ENCODE measurements at regions not wholly inside any gene's neighbourhood (a gene's known extent, or its start where the extent isn't known, plus 50 kb on each side); places are given as distances from the start of the nearest gene placed in this dataset.

- no peaks in the 10 kb centered on the region for H3K9me3 Mint-ChIP-seq
- ChIA-PET CTCF (interaction anchor here (0.8 kb wide), 1 partner anchor 341 kb away, joined by 3 read pairs; no protein-coding TSS in a partner anchor), POLR2A (interaction anchor here (1.4 kb wide), 1 partner anchor 10 kb away, joined by 3 read pairs; no protein-coding TSS in a partner anchor)
- ATAC-seq (no peak), DNase-seq (no peak)
- no peaks in the 10 kb centered on the region for H3K4me1 Mint-ChIP-seq (ENCODE audit: low read depth)
- TF ChIP-seq, protein P1, sequence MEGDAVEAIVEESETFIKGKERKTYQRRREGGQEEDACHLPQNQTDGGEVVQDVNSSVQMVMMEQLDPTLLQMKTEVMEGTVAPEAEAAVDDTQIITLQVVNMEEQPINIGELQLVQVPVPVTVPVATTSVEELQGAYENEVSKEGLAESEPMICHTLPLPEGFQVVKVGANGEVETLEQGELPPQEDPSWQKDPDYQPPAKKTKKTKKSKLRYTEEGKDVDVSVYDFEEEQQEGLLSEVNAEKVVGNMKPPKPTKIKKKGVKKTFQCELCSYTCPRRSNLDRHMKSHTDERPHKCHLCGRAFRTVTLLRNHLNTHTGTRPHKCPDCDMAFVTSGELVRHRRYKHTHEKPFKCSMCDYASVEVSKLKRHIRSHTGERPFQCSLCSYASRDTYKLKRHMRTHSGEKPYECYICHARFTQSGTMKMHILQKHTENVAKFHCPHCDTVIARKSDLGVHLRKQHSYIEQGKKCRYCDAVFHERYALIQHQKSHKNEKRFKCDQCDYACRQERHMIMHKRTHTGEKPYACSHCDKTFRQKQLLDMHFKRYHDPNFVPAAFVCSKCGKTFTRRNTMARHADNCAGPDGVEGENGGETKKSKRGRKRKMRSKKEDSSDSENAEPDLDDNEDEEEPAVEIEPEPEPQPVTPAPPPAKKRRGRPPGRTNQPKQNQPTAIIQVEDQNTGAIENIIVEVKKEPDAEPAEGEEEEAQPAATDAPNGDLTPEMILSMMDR (IDR thresholded peaks at IDR 0.05) = no peak
- H3K27ac Mint-ChIP-seq = no peak overlapping the region
- H3K27me3 Mint-ChIP-seq = peaks cover 2% of the 10 kb centered on the region
- no peaks in the 10 kb centered on the region for H3K36me3 Mint-ChIP-seq (ENCODE audit: low read depth)
- intact Hi-C loops (cut with micrococcal nuclease) = no loop called here
- no peak overlapping the region for H3K4me3 Mint-ChIP-seq
Observed at GRCh38 chr20:50412069-50412468, 98.1 kb upstream of the PTPN1 start.

- Mint-ChIP-seq H3K4me1 (ENCODE audit: low read depth) (no peaks in the 10 kb centered on the region), H3K27ac (no peak overlapping the region), H3K27me3 (peaks cover 2% of the 10 kb centered on the region), H3K36me3 (ENCODE audit: low read depth) (no peaks in the 10 kb centered on the region), H3K4me3 (no peak overlapping the region), H3K9me3 (no peaks in the 10 kb centered on the region)
- DNase-seq = no peak
- intact Hi-C loops (cut with micrococcal nuclease) = no loop called here
- POLR2A ChIA-PET = no interaction called here
- CTCF ChIA-PET = no interaction called here
- TF ChIP-seq, protein P1 (IDR thresholded peaks at IDR 0.05) = no peak
- no peak for ATAC-seq
Observed at GRCh38 chr20:50412499-50412898, 97.7 kb upstream of the PTPN1 start.

DNA sequence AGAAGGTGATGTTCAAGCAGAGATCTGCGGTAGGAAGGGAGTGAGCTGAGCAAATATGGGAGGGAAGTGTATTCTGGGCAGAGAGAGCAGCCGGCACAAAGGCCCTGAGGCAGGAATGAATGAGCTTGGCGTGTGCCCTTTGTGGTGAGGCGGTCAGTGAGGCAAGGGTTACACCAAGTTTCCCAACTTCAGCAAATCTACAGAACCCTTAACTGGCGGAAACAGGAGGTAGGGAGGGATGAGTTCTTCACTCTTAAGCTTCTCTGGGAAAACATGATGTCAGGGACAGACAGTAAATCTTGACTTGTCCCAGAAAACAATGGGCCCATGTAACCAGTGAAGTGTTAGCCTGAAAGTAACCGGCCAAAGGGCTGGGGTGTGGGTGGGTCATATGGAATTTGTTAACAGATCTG lies 97.1 kb upstream of the PTPN1 start:
- ATAC-seq = no peak
- no peaks in the 10 kb centered on the region for H3K9me3 Mint-ChIP-seq
- CTCF ChIA-PET = no interaction called here
- H3K27ac Mint-ChIP-seq = no peak overlapping the region
- TF ChIP-seq, protein P1 (IDR thresholded peaks at IDR 0.05) = no peak
- DNase-seq = no peak
- no peaks in the 10 kb centered on the region for H3K36me3 Mint-ChIP-seq (ENCODE audit: low read depth)
- POLR2A ChIA-PET = no interaction called here
- peaks cover 2% of the 10 kb centered on the region for H3K27me3 Mint-ChIP-seq
- H3K4me3 Mint-ChIP-seq = no peak overlapping the region
- H3K4me1 Mint-ChIP-seq (ENCODE audit: low read depth) = no peaks in the 10 kb centered on the region
- intact Hi-C loops (cut with micrococcal nuclease) = no loop called here

DNA sequence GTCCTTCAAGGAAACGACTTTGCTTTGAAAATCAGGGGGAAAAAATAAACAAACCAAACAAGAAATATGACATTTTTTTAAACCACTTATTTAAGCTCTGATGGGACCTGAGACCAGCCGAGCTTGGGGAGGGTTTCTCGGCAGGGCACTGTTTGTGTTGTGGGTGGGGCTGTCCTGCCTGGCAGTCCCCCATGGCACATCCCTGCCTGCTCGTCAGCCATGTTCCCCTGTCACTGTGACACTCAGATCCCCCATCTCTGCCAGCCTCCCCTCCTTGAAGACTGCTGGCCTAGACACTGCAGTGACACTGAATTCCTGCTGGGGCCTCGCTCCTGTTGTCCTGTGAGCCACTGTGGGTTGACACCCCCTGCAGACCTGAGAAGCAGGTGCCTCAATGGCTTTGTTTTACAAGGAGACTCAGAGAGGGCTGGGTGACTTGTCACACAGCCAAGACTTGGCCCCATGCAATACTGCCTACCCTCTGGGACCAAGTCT lies 95.1 kb upstream of the PTPN1 start:
- no peaks in the 10 kb centered on the region for H3K9me3 Mint-ChIP-seq

DNA sequence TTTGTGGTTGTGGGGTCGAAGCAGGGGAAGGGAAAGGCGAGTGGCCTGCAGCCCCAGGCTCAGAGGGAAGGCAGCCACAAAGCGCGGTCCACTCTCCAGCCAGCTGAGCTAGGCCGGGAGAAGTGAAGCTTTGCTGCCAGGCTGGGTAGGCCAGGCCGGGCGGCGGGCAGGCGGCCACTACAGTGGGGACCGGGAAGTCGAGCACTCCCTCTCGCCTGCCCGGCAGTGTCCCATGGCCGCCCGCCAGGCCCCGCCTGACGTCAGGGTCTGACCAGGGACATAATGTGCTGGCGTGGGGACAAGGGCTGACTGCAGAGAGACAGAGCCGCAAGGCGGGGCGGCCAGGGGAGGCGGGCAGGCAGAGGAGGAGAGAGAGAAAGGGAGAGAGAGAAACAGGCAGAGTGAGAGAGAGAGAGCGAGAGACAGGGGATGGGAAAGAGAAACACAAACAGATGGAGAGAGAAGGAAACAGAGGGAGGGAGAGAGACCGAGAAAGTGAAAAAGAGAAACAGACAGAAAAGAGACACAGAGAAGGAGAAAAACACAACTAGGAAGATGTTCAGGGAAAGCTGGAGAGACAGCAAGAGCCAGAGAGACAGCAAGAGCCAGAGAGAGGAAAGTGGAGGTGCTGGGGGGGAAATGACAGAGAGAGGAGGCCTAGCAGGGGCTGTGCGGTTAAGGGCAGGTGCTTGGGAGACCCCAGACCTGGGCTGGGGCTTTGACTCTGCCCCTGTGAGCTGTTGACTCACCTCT lies 94.5 kb upstream of the PTPN1 start:
- ChIA-PET POLR2A (no interaction called here), CTCF (no interaction called here)
- Mint-ChIP-seq H3K27me3 (peaks cover 2% of the 10 kb centered on the region), H3K36me3 (ENCODE audit: low read depth) (no peaks in the 10 kb centered on the region), H3K9me3 (no peaks in the 10 kb centered on the region), H3K4me3 (no peak overlapping the region), H3K4me1 (ENCODE audit: low read depth) (no peaks in the 10 kb centered on the region), H3K27ac (no peak overlapping the region)
- DNase-seq (no peak), ATAC-seq (no peak)
- TF ChIP-seq, protein P1 (IDR thresholded peaks at IDR 0.05) = no peak
- intact Hi-C loops (cut with micrococcal nuclease) = no loop called here

More for the DNA sequence above, 95.1 kb upstream of the PTPN1 start:
- Mint-ChIP-seq H3K4me3 (no peak overlapping the region), H3K4me1 (ENCODE audit: low read depth) (no peaks in the 10 kb centered on the region), H3K36me3 (ENCODE audit: low read depth) (no peaks in the 10 kb centered on the region), H3K27ac (no peak overlapping the region), H3K27me3 (peaks cover 2% of the 10 kb centered on the region)
- TF ChIP-seq, protein P1 (IDR thresholded peaks at IDR 0.05) = no peak
- ChIA-PET POLR2A (no interaction called here), CTCF (no interaction called here)
- DNase-seq (no peak), ATAC-seq (no peak)
- intact Hi-C loops (cut with micrococcal nuclease) = no loop called here
